NCI-H774 (cell line): ENCODE measurements at regions not wholly inside any gene's neighbourhood (a gene's known extent, or its start where the extent isn't known, plus 50 kb on each side); places are given as distances from the start of the nearest gene placed in this dataset.
"Not testable (repeated sequence)": the region's sequence is repeated elsewhere in the genome, so short reads cannot be mapped to it uniquely, and the experiment has no call there.

ENCODE experiments used
- DNase-seq: peaks from one replicate; lab custom pipeline; 2025; lab: John Stamatoyannopoulos, UW

- DNase-seq = no peak
Observed at GRCh38 chr17:31677681-31678080, 181.4 kb downstream of the COPRS start.

GRCh38 chr17:31677036-31677435 is 182.0 kb downstream of the COPRS start:
- no peak for DNase-seq

- not testable (repeated sequence) for DNase-seq
Observed at GRCh38 chr17:31675392-31675791, 183.7 kb downstream of the COPRS start.

- DNase-seq = no peak
Observed at GRCh38 chr17:31674717-31675349, 184.2 kb downstream of the COPRS start.

GRCh38 chr17:31674305-31674704 is 184.7 kb downstream of the COPRS start:
- DNase-seq = no peak

GRCh38 chr17:31673076-31673475 is 186.0 kb downstream of the COPRS start:
- DNase-seq = no peak

GRCh38 chr17:31672161-31672819 is 186.8 kb downstream of the COPRS start:
- no peak for DNase-seq

GRCh38 chr17:31663576-31663975 is 195.5 kb downstream of the COPRS start:
- DNase-seq = no peak

- no peak for DNase-seq
Observed at GRCh38 chr17:31660684-31661083, 198.4 kb downstream of the COPRS start.

GRCh38 chr17:31657876-31658275 is 201.2 kb downstream of the COPRS start:
- DNase-seq = no peak

GRCh38 chr17:31654936-31655335 is 204.1 kb downstream of the COPRS start:
- DNase-seq = no peak

GRCh38 chr17:31653691-31654090 is 205.4 kb downstream of the COPRS start:
- DNase-seq = no peak

- no peak for DNase-seq
Observed at GRCh38 chr17:31650756-31651520, 208.1 kb downstream of the COPRS start.

- no peak for DNase-seq
Observed at GRCh38 chr17:31649302-31649701, 209.7 kb downstream of the COPRS start.

- DNase-seq = no peak
Observed at GRCh38 chr17:31647661-31648060, 211.4 kb downstream of the COPRS start.

GRCh38 chr17:31646642-31647041 is 212.4 kb downstream of the COPRS start:
- no peak for DNase-seq

GRCh38 chr17:31645351-31645750 is 213.7 kb downstream of the COPRS start:
- no peak for DNase-seq

- no peak for DNase-seq
Observed at GRCh38 chr17:31631766-31632165, 227.3 kb downstream of the COPRS start.

- DNase-seq = not testable (repeated sequence)
Observed at GRCh38 chr17:31630866-31631265, 228.2 kb downstream of the COPRS start.

- no peak for DNase-seq
Observed at GRCh38 chr17:31629696-31630470, 229.2 kb downstream of the COPRS start.

GRCh38 chr17:31627960-31628359 is 231.1 kb downstream of the COPRS start:
- DNase-seq = no peak

- DNase-seq = no peak
Observed at GRCh38 chr17:31623990-31624389, 232.5 kb downstream of the RAB11FIP4 start.
